GM23338 (cell line): ENCODE measurements at regions not wholly inside any gene's neighbourhood (a gene's known extent, or its start where the extent isn't known, plus 50 kb on each side); places are given as distances from the start of the nearest gene placed in this dataset.

Source experiments
- ATAC-seq: fragments of 200-7000 bp; cut with Tn5 transposase; 3 replicates; pipeline ENCODE4 v1.9.1; 2020
- DNase-seq: peaks from one replicate; pipeline ENCODE4 v3.0.0-alpha.2; 2015; ENCODE audit warnings: low spot score
- H2AFZ ChIP-seq: fragments of 200-600 bp; sonication (generic); 2 replicates; pipeline ENCODE4 v1.8.0; 2016; ENCODE audit warnings: antibody characterized with exemption, mild to moderate bottlenecking, moderate library complexity
- H3F3A ChIP-seq: fragments of 200-600 bp; sonication (generic); replicated peaks from 2 replicates; pipeline ENCODE4 v1.8.0; 2017; ENCODE audit warnings: antibody characterized with exemption, mixed run types, low read depth
- H3K27ac ChIP-seq: fragments of 200-600 bp; sonication (generic); 2 replicates; pipeline ENCODE4 v1.6.1; 2016; ENCODE audit warnings: low read depth
- H3K27me3 ChIP-seq: fragments of 200-600 bp; sonication (generic); 2 replicates; pipeline ENCODE4 v1.8.0; 2016; ENCODE audit warnings: mild to moderate bottlenecking, mixed run types, moderate library complexity; ENCODE audit not compliant: insufficient read depth
- H3K36me3 ChIP-seq: fragments of 200-600 bp; sonication (generic); 2 replicates; pipeline ENCODE4 v1.8.0; 2016; ENCODE audit warnings: mild to moderate bottlenecking; ENCODE audit not compliant: insufficient read depth
- H3K4me1 ChIP-seq: fragments of 200-600 bp; sonication (generic); 2 replicates; pipeline ENCODE4 v1.8.0; 2016; ENCODE audit warnings: mild to moderate bottlenecking, moderate library complexity; ENCODE audit not compliant: insufficient read depth
- H3K4me2 ChIP-seq: fragments of 200-600 bp; sonication (generic); 2 replicates; pipeline ENCODE4 v1.7.1; 2017; ENCODE audit warnings: mixed run types
- H3K4me3 ChIP-seq: fragments of 200-600 bp; sonication (generic); 2 replicates; pipeline ENCODE4 v1.6.1; 2016; ENCODE audit warnings: mixed run types
- H3K79me2 ChIP-seq: fragments of 200-600 bp; sonication (generic); replicated peaks from 2 replicates; pipeline ENCODE4 v1.8.0; 2017; ENCODE audit warnings: mild to moderate bottlenecking; ENCODE audit not compliant: insufficient read depth
- H3K9me2 ChIP-seq: fragments of 200-600 bp; sonication (generic); 2 replicates; pipeline ENCODE4 v1.8.0; 2017; ENCODE audit not compliant: insufficient read depth
- H4K20me1 ChIP-seq: fragments of 200-600 bp; sonication (generic); replicated peaks from 2 replicates; pipeline ENCODE4 v1.8.0; 2017; ENCODE audit warnings: mild to moderate bottlenecking; ENCODE audit not compliant: insufficient read depth
- H3K27ac Mint-ChIP-seq: 2 replicates; pipeline ENCODE4 v1.8.0; 2020; ENCODE audit warnings: inconsistent platforms, mild to moderate bottlenecking, moderate library complexity, mixed read lengths
- H3K27me3 Mint-ChIP-seq: 3 replicates; pipeline ENCODE4 v1.8.0; 2022; ENCODE audit warnings: low read depth, mild to moderate bottlenecking, moderate library complexity, mixed read lengths, inconsistent platforms; ENCODE audit not compliant: insufficient read depth, poor library complexity
- H3K36me3 Mint-ChIP-seq: 3 replicates; pipeline ENCODE4 v1.8.0; 2021; ENCODE audit warnings: low read depth, mild to moderate bottlenecking, inconsistent platforms, moderate library complexity, mixed read lengths
- H3K4me1 Mint-ChIP-seq: 3 replicates; pipeline ENCODE4 v1.8.0; 2020; ENCODE audit warnings: mild to moderate bottlenecking, inconsistent platforms, mixed read lengths
- H3K4me3 Mint-ChIP-seq: 3 replicates; pipeline ENCODE4 v1.8.0; 2021; ENCODE audit warnings: moderate library complexity, mild to moderate bottlenecking, inconsistent platforms, mixed read lengths
- H3K9me3 Mint-ChIP-seq: 3 replicates; pipeline ENCODE4 v1.8.0; 2020; ENCODE audit warnings: moderate library complexity, mild to moderate bottlenecking, inconsistent platforms, mixed read lengths
- CREB1 ChIP-seq: fragments of 250-450 bp; sonication (Bioruptor Pico); IDR thresholded peaks from 2 replicates; pipeline ENCODE4 v1.5.0; 2020; ENCODE audit warnings: low read depth, mild to moderate bottlenecking, moderate library complexity
- CTCF ChIP-seq, 2 experiments: fragments of 200-600 bp in 1 of 2; sonication (generic) in 1 of 2; conservative IDR thresholded peaks; 2 replicates each; pipeline versions ENCODE4 v1.5.1 to v1.6.1; 2016 to 2017; ENCODE audit warnings: antibody characterized with exemption in 2 of 2, low read depth in 2 of 2, mild to moderate bottlenecking in 2 of 2, moderate library complexity in 1 of 2
- ETS1 ChIP-seq: IDR thresholded peaks from 2 replicates; pipeline ENCODE4 v1.6.1; 2016; ENCODE audit warnings: antibody characterized with exemption
- EZH2 ChIP-seq: fragments of 200-600 bp; sonication (generic); IDR thresholded peaks from one replicate; pipeline ENCODE4 v1.8.0; 2017; ENCODE audit warnings: antibody characterized with exemption, mild to moderate bottlenecking, low read depth; ENCODE audit not compliant: unreplicated experiment
- EZH2phosphoT487 ChIP-seq: fragments of 200-600 bp; sonication (generic); IDR thresholded peaks from one replicate; pipeline ENCODE4 v1.8.1; 2018; ENCODE audit warnings: antibody characterized with exemption; ENCODE audit not compliant: unreplicated experiment
- JUNB ChIP-seq: IDR thresholded peaks from one replicate; pipeline ENCODE4 v1.6.1; 2016; ENCODE audit warnings: antibody characterized with exemption; ENCODE audit not compliant: unreplicated experiment
- NANOG ChIP-seq: IDR thresholded peaks from 2 replicates; pipeline ENCODE4 v1.6.1; 2016; ENCODE audit warnings: antibody characterized with exemption, borderline replicate concordance
- POLR2AphosphoS5 ChIP-seq: IDR thresholded peaks from 2 replicates; pipeline ENCODE4 v1.6.1; 2016; ENCODE audit warnings: antibody characterized with exemption, low read depth
- STAT1 ChIP-seq: IDR thresholded peaks from one replicate; pipeline ENCODE4 v1.6.1; 2016; ENCODE audit warnings: antibody characterized with exemption; ENCODE audit not compliant: unreplicated experiment
- ZNF114 ChIP-seq: fragments of 250-450 bp; sonication (Bioruptor Pico); IDR thresholded peaks from 2 replicates; pipeline ENCODE4 v1.5.0; 2020; ENCODE audit warnings: mild to moderate bottlenecking, moderate library complexity
- ZNF331 ChIP-seq: fragments of 250-450 bp; sonication (Bioruptor Pico); IDR thresholded peaks from 2 replicates; pipeline ENCODE4 v1.5.0; 2020; ENCODE audit warnings: low read depth, mild to moderate bottlenecking, moderate library complexity
- TF ChIP-seq, protein P1 (sequence below): IDR thresholded peaks from one replicate; pipeline ENCODE4 v1.6.1; 2018; ENCODE audit warnings: antibody characterized with exemption; ENCODE audit not compliant: unreplicated experiment

- no peaks in the 10 kb centered on the region for H3K4me1 Mint-ChIP-seq
- H3K4me3 Mint-ChIP-seq: no peak overlapping the region
- no peaks in the 10 kb centered on the region for H3K4me1 ChIP-seq
- H3K36me3 ChIP-seq: no peaks in the 10 kb centered on the region
- H3K27me3 ChIP-seq: no peaks in the 10 kb centered on the region
- no peaks in the 10 kb centered on the region for H3K79me2 ChIP-seq
- H3K27me3 Mint-ChIP-seq: no peaks in the 10 kb centered on the region
- H2AFZ ChIP-seq: no peak overlapping the region
- H3K4me2 ChIP-seq: no peak overlapping the region
- 0 out of 3 replicates have a peak, but pooled peaks cover 4% of the 10 kb centered on the region for H3K36me3 Mint-ChIP-seq
- no peaks in the 10 kb centered on the region for H3F3A ChIP-seq
- H3K27ac Mint-ChIP-seq: no peak overlapping the region
- ATAC-seq: no peak
- no peak overlapping the region for H3K27ac ChIP-seq
- H3K4me3 ChIP-seq: no peak overlapping the region
- no peaks in the 10 kb centered on the region for H4K20me1 ChIP-seq
- H3K9me3 Mint-ChIP-seq: peaks cover 10% of the 10 kb centered on the region
- H3K9me2 ChIP-seq: no peaks in the 10 kb centered on the region
- TF ChIP-seq STAT1: no peak
- TF ChIP-seq ZNF114 (CRISPR knock-in tag): no peak
- TF ChIP-seq CTCF (conservative IDR thresholded peaks at IDR 0.05; ENCODE audit: low read depth in 2 of 2): no peak
- TF ChIP-seq EZH2phosphoT487: no peak
- TF ChIP-seq POLR2AphosphoS5: no peak
- no peak for TF ChIP-seq EZH2
- no peak for TF ChIP-seq ZNF331
- no peak for TF ChIP-seq ETS1
- no peak for DNase-seq
Observed at GRCh38 chr10:26950934-26951333, 90.2 kb upstream of the ABI1 start.

DNA sequence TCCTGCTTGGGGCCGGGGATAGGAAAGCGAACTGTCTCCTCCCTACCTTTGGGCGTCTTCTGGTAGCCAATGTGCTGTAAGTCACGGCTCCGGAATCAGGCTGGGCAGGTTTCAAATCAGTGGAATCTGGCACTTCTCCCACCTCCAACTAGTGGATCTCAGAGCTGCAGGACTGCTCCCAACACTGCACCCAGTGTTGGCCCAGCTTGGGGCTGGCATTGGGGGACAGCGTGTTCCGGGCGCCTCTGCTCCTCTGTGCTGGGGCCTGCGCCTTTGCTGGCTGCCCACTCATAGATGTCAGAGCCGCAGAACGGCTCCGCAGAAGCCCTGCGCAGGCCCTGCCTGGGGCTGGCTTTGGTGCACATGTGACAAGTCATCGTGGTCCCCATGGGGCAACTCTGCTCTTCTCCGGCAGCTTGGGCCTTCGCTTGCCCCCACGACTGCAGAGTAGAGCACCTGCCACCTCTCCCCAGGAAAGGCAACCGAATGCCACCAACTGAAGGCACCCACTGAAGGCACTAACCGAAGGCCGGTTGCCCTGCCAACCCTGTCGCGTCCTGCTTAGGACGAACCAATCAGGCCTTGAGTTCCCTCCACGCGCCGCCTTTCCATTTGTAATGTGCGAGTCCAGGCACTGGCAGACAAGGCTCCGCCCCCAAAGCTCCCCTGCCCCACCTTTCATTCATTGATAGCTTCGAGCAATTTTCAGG, 85.5 kb upstream of the ABI1 start:
- peaks cover 1% of the 10 kb centered on the region for H3K27me3 Mint-ChIP-seq
- H3K4me3 ChIP-seq: no peak overlapping the region
- peak overlapping the region; percentile 47; the same call in 1 of the 2 replicates for H2AFZ ChIP-seq
- H3K9me2 ChIP-seq: no peaks in the 10 kb centered on the region
- no peak overlapping the region for H3K4me3 Mint-ChIP-seq
- H3K27me3 ChIP-seq: no peaks in the 10 kb centered on the region
- H3K4me1 Mint-ChIP-seq: no peaks in the 10 kb centered on the region
- no peaks in the 10 kb centered on the region for H3F3A ChIP-seq
- no peak overlapping the region for H3K27ac ChIP-seq
- ATAC-seq (peak; percentile 69), DNase-seq (peak; percentile 59)
- H3K27ac Mint-ChIP-seq: no peak overlapping the region
- no peaks in the 10 kb centered on the region for H3K36me3 ChIP-seq
- H3K36me3 Mint-ChIP-seq: 0 out of 3 replicates have a peak, but pooled peaks cover 4% of the 10 kb centered on the region
- H4K20me1 ChIP-seq: no peaks in the 10 kb centered on the region
- no peaks in the 10 kb centered on the region for H3K4me1 ChIP-seq
- H3K79me2 ChIP-seq: no peaks in the 10 kb centered on the region
- no peak overlapping the region for H3K4me2 ChIP-seq
- peaks cover 10% of the 10 kb centered on the region for H3K9me3 Mint-ChIP-seq
- TF ChIP-seq CTCF (conservative IDR thresholded peaks at IDR 0.05; ENCODE audit: low read depth in 2 of 2) (no peak), STAT1 (no peak), NANOG (no peak), ETS1 (no peak), EZH2phosphoT487 (no peak), JUNB (no peak), CREB1 (CRISPR knock-in tag) (no peak), POLR2AphosphoS5 (no peak)
- TF ChIP-seq, protein P1, sequence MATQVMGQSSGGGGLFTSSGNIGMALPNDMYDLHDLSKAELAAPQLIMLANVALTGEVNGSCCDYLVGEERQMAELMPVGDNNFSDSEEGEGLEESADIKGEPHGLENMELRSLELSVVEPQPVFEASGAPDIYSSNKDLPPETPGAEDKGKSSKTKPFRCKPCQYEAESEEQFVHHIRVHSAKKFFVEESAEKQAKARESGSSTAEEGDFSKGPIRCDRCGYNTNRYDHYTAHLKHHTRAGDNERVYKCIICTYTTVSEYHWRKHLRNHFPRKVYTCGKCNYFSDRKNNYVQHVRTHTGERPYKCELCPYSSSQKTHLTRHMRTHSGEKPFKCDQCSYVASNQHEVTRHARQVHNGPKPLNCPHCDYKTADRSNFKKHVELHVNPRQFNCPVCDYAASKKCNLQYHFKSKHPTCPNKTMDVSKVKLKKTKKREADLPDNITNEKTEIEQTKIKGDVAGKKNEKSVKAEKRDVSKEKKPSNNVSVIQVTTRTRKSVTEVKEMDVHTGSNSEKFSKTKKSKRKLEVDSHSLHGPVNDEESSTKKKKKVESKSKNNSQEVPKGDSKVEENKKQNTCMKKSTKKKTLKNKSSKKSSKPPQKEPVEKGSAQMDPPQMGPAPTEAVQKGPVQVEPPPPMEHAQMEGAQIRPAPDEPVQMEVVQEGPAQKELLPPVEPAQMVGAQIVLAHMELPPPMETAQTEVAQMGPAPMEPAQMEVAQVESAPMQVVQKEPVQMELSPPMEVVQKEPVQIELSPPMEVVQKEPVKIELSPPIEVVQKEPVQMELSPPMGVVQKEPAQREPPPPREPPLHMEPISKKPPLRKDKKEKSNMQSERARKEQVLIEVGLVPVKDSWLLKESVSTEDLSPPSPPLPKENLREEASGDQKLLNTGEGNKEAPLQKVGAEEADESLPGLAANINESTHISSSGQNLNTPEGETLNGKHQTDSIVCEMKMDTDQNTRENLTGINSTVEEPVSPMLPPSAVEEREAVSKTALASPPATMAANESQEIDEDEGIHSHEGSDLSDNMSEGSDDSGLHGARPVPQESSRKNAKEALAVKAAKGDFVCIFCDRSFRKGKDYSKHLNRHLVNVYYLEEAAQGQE: no peak
